ENCODE measurements at regions not wholly inside any gene's neighbourhood (a gene's known extent, or its start where the extent isn't known, plus 50 kb on each side); places are given as distances from the start of the nearest gene placed in this dataset.

- TF ChIP-seq CTCF (conservative IDR thresholded peaks at IDR 0.05 in 1 of 2, IDR thresholded peaks at IDR 0.05 in 1 of 2; ENCODE audit: low read depth in 1 of 2, low read length in 2 of 2) (no peak), EZH2 (IDR thresholded peaks at IDR 0.05; ENCODE audit: low read length, missing control alignments) (no peak)
These were observed 156.4 kb upstream of the FRMD6 start for GRCh38 chr14:51495319-51495718.

All from fibroblast of lung (primary cell).